ACC112 (cell line): ENCODE measurements at regions not wholly inside any gene's neighbourhood (a gene's known extent, or its start where the extent isn't known, plus 50 kb on each side); places are given as distances from the start of the nearest gene placed in this dataset.
A peak's percentile ranks its signal among the peaks of the same experiment; 100 is the strongest.

ENCODE experiments used
- H2AFZ ChIP-seq: fragments of 200-600 bp; sonication (generic); one replicate; pipeline ENCODE4 v1.6.0; 2017; ENCODE audit warnings: antibody characterized with exemption, low read length; ENCODE audit not compliant: unreplicated experiment
- H3K27ac ChIP-seq: fragments of 200-600 bp; sonication (generic); 2 replicates; pipeline ENCODE4 v1.5.1; 2014; ENCODE audit warnings: low read depth, mild to moderate bottlenecking, antibody characterized with exemption, low read length, moderate library complexity
- H3K27me3 ChIP-seq: fragments of 200-600 bp; sonication (generic); 2 replicates; pipeline ENCODE4 v1.6.1; 2014; ENCODE audit warnings: mild to moderate bottlenecking, antibody characterized with exemption, low read length, moderate library complexity, mixed read lengths; ENCODE audit not compliant: insufficient read depth
- H3K36me3 ChIP-seq: fragments of 200-600 bp; sonication (generic); 2 replicates; pipeline ENCODE4 v1.6.1; 2016; ENCODE audit warnings: mild to moderate bottlenecking, antibody characterized with exemption, low read length, moderate library complexity, mixed read lengths; ENCODE audit not compliant: insufficient read depth
- H3K4me1 ChIP-seq: fragments of 200-600 bp; sonication (generic); one replicate; pipeline ENCODE4 v1.6.1; 2016; ENCODE audit warnings: low read length, mixed read lengths; ENCODE audit not compliant: insufficient read depth, unreplicated experiment, control insufficient read depth
- H3K4me3 ChIP-seq: fragments of 200-600 bp; sonication (generic); 2 replicates; pipeline ENCODE4 v1.5.1; 2014; ENCODE audit warnings: mild to moderate bottlenecking, low read depth, low read length
- H3K79me2 ChIP-seq: fragments of 200-600 bp; sonication (generic); one replicate; pipeline ENCODE4 v1.6.0; 2016; ENCODE audit warnings: low read length; ENCODE audit not compliant: control insufficient read depth, unreplicated experiment, insufficient read depth

DNA sequence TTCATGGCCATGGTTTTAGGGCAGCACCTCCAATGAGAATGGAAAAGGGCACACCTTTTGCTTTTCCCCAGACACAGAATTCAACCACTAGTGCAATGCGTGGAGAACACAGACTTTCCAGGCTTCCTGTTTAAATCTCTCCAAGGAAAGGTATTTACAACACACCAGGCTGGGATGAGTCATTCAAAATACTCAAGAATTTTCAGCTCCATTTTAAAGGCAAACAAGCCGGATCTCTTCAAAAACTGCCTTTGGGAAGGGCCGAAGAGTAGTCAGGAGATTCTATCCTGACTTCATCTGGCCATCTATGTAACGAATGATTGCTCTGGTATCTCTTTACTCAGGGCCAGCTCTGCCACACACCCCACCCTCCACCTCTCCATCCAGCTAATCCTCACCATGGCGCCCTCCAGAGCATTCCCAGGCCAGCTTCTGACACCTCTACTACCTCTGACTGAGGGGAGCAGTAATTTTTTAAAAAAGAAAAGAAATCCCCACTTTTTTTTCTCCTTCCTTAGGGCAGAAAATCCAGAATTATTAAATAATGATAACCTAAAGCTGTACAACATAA is 254.6 kb downstream of the LY86 start:
- Histone ChIP-seq H3K4me3 (no peak overlapping the region), H3K27me3 (peaks cover 31% of the 10 kb centered on the region), H3K79me2 (no peaks in the 10 kb centered on the region), H3K27ac (no peak overlapping the region), H3K4me1 (no peaks in the 10 kb centered on the region), H2AFZ (no peak overlapping the region), H3K36me3 (no peaks in the 10 kb centered on the region)

DNA sequence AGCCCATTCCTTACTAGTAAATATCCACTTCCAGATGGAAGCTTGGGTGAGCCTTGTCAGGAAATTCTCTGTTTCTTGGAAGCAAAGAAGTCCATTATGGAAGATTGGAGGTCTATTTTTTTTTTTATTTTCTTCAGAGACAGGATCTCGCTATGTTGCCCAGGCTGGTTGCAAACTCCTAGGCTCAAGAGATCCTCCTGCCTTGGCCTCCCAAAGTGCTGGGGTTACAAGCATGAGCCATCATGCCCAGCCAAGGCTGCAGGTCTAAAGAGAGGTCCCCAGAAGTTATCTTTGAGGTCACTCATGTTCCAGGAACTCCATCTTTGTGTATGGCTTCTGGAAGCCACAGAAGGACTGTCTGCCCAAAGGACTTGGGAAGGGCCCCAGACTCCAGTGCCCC is 255.3 kb downstream of the LY86 start:
- Histone ChIP-seq H3K4me1 (no peaks in the 10 kb centered on the region), H3K36me3 (no peaks in the 10 kb centered on the region), H2AFZ (no peak overlapping the region), H3K27me3 (peaks cover 28% of the 10 kb centered on the region), H3K79me2 (no peaks in the 10 kb centered on the region), H3K27ac (no peak overlapping the region), H3K4me3 (no peak overlapping the region)

DNA sequence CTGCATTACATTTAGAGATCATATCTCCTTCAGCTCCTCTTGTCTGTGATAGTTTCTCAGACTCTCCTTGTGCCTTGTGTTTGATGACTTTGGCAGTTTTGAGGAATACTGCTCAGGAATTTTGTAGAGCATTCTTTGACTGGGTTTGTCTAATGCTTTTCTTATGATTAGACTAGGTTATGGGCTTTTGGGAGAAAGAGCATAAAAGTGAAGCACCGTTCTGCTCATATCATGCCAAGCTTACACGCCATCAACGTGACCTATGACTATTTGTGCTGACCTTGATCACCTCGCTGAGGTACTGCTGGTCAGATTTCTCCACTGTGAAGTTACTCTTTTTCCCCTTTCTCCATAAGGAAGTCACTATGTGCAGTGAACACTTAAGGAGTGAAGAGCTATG is 256.0 kb downstream of the LY86 start:
- H3K27me3 ChIP-seq, result peaks cover 27% of the 10 kb centered on the region
- no peaks in the 10 kb centered on the region for H3K36me3 ChIP-seq
- H3K27ac ChIP-seq, result no peak overlapping the region
- no peak overlapping the region for H2AFZ ChIP-seq
- H3K4me1 ChIP-seq, result no peaks in the 10 kb centered on the region
- no peak overlapping the region for H3K4me3 ChIP-seq
- H3K79me2 ChIP-seq, result no peaks in the 10 kb centered on the region

DNA sequence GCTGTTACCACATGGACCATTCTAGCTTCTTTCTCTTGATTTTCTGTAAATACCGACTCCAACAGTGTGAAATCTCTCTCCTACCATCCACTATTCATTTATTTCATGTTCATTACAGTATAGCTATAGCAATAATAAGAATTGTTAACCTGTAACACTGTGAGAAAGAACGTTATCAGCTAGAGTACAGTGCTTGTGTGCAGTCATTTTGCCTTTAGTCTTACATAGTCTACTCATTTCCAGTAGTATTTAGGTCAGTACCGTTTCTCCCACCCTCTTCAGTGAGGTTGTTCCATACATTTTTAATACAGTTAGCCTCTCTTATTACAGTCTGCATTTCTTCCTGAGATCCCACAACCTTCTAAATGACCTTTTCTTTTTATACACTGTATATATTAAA is 257.1 kb downstream of the LY86 start:
- Histone ChIP-seq H3K4me1 (no peaks in the 10 kb centered on the region), H2AFZ (no peak overlapping the region), H3K79me2 (no peaks in the 10 kb centered on the region), H3K36me3 (no peaks in the 10 kb centered on the region), H3K27ac (no peak overlapping the region), H3K27me3 (peaks cover 20% of the 10 kb centered on the region), H3K4me3 (no peak overlapping the region)

DNA sequence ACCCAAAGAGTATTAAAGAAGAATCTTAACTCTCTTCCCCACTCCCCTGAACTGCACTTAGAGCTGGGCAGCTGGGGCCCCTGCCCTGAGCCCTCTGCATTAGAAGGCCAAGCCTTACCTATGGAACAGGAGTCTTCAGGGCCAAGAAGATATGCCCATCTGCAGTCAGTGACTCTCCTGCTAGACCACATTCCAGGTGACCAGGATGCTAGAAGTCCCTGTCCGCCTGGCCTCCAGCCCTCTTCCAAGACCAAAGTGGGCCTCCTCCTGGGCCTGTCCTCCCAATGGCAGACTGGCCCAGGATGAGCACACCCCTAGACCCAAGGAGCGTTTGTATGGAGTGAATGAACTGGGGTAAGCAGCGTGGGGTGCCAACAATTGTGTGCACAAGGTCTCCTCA is 259.1 kb downstream of the LY86 start:
- Histone ChIP-seq H3K27me3 (peaks cover 1% of the 10 kb centered on the region; the same call in 1 of the 2 replicates), H3K4me1 (no peaks in the 10 kb centered on the region), H2AFZ (no peak overlapping the region), H3K79me2 (no peaks in the 10 kb centered on the region), H3K36me3 (no peaks in the 10 kb centered on the region), H3K4me3 (no peak overlapping the region), H3K27ac (no peak overlapping the region)

DNA sequence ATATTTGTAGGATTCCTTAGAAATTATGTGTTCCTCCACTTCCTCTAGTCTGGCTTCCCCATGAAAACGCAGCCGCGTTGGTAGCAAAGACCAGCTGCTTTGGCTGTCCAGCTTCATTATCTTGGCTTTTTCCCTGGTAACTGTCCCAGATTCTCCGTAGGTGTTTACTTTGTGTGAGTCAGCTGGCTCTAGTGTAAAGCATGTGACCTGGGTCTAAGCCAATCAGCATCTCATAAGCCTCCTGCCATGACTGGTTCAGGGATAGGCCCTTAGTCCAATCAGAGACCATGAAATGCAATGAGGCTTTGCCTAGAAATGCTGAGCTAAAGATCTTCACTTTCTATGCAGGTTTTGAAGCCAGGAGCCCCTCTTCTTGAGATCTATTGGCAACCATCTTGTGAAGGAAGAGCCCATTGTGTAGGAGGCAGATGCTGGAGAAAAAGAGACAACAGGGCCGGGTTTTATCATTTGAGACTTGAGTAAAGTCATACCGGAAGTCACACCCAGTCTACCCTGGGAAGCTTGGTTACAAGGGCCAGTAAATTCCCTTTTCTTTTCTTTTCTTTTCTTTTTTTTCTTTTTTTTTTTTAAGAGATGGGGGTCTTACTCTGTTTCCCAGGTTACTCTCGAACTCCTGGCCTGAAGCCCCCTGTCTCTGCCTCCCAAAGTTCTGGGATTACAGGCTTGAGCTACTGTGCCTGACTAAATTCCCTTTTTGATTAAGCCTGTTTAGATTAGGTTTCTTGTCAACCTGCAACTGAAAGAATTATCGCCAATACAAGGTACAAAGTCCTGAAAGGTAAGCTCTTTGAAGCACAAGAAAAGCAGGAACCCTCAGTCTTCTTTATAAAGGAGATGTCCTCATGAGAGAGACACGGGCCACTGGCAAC is 256.5 kb upstream of the RREB1 start:
- Histone ChIP-seq H3K27ac (peak overlapping the region; percentile 24; the same call in 1 of the 2 replicates), H3K4me1 (no peaks in the 10 kb centered on the region), H3K79me2 (no peaks in the 10 kb centered on the region), H3K4me3 (no peak overlapping the region), H2AFZ (no peak overlapping the region), H3K27me3 (no peaks in the 10 kb centered on the region), H3K36me3 (no peaks in the 10 kb centered on the region)

DNA sequence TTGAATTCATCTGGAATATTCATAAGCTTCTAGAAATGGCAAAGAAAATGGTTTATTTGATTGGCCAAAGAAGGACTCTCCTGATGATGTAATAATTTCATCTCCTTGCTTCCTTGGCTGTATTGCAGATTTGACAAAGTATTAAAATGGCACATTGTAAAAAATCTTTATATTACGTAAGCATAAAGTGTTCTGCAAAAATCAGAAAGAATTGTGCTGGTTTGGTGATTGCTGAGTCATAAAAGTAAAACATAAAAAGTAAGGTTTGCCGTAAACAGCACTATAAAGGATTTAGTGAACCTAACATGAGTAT is 255.9 kb upstream of the RREB1 start:
- Histone ChIP-seq H3K4me3 (no peak overlapping the region), H3K79me2 (no peaks in the 10 kb centered on the region), H2AFZ (no peak overlapping the region), H3K27ac (no peak overlapping the region), H3K36me3 (no peaks in the 10 kb centered on the region), H3K4me1 (no peaks in the 10 kb centered on the region), H3K27me3 (no peaks in the 10 kb centered on the region)

DNA sequence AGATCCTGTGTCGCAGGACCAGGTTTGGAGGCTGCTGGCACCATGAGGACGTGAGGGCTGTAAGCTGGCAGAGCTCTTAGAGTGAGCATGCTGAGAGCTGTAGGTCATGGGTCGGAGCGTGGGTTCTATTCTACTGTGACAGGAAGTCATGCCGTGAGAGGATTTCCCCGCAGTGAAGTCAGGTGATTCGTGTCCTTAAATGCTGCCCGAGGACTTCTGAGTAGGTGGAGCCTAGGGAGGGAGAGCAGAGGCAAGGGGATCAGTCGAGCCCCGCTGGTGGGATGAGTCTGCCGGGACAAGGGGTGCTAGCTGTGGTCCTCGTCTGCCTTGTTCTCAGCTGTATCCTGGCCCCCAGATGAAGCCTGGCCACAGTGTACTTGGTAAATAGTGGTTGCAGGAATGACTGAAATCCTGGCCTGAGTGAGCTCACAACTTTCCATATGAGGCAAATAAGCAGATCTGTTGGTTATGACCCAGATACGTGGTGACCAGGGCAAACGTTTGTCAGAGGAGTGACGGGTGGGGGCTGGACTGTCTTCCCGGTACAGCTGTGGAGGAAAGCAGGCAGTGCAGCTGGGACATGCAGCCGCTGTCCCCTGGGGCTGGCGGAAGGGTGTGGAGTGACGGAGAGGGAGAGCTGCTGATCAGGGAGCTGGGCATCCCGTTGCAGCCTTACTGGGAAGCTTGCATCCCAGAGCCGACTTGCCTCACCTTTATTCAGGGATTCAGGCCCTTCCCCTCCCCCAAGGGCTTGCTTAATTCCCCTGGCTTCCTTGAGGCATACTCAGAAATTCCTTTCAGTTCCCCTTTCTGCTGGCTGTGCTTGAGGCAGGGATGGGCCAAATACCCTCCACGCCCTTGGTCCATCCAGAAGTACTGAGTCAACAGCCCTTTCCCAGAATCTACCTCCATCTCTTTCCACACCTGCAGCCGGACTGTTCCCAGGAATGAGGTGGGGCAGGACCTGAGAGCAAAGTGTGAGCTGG is 250.9 kb upstream of the RREB1 start:
- no peaks in the 10 kb centered on the region for H3K36me3 ChIP-seq
- H2AFZ ChIP-seq, result no peak overlapping the region
- H3K4me3 ChIP-seq, result no peak overlapping the region
- H3K27me3 ChIP-seq, result peaks cover 7% of the 10 kb centered on the region; the same call in 1 of the 2 replicates
- no peaks in the 10 kb centered on the region for H3K79me2 ChIP-seq
- H3K27ac ChIP-seq, result no peak overlapping the region
- H3K4me1 ChIP-seq, result no peaks in the 10 kb centered on the region

DNA sequence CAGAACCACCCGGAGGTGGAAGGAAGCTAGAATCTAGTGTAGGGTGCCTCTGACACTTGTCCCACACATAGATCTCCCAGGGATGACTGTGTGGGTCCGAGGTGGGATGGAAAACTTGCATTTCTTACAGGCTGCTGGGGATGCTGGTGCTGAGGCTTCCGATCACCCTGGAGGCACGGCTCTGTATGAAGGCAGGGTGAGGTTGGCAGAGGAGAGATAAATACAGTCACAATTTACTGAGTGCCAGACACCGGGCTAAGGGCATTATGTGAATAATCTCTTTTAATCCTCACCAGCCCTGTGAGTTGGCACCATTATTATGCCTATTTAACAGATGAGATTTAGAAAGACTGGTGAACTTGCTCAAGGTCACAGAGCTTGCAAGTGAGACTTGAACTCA is 250.2 kb upstream of the RREB1 start:
- Histone ChIP-seq H3K36me3 (no peaks in the 10 kb centered on the region), H3K27me3 (peaks cover 7% of the 10 kb centered on the region; the same call in 1 of the 2 replicates), H3K4me1 (no peaks in the 10 kb centered on the region), H3K79me2 (no peaks in the 10 kb centered on the region), H2AFZ (no peak overlapping the region), H3K27ac (no peak overlapping the region), H3K4me3 (no peak overlapping the region)

DNA sequence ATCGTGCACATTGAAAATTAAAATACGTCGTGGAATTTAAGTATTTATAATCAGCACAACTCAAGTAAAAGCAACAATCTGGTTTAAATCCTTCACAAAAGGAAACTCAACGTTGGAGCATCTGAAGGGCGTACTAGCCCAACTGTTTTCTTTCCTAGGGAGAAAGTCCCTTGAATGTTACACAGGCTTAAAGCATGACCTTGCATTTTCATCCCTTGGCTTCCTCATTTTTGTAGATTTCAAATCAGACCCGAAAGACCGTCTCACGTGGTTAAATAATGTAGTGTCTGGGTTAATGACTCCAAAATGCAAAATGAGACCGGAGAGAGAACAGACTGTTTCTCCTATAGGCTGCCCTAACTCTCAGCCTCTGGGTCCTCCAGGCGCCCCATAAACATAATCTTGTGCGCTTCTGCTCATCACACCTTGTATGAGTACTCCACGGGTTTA is 249.2 kb upstream of the RREB1 start:
- H3K4me1 ChIP-seq, result no peaks in the 10 kb centered on the region
- H2AFZ ChIP-seq, result no peak overlapping the region
- no peaks in the 10 kb centered on the region for H3K36me3 ChIP-seq
- peaks cover 9% of the 10 kb centered on the region; the same call in 1 of the 2 replicates for H3K27me3 ChIP-seq
- no peak overlapping the region for H3K27ac ChIP-seq
- H3K4me3 ChIP-seq, result no peak overlapping the region
- H3K79me2 ChIP-seq, result no peaks in the 10 kb centered on the region
